GM19467 (cell line): ENCODE measurements at regions not wholly inside any gene's neighbourhood (a gene's known extent, or its start where the extent isn't known, plus 50 kb on each side); places are given as distances from the start of the nearest gene placed in this dataset.

Experiments
- ATAC-seq: cut with Tn5 transposase; IDR thresholded peaks from one replicate; pipeline ENCODE4 v1.9.1; 2021; ENCODE audit warnings: mild to moderate bottlenecking, moderate library complexity; ENCODE audit not compliant: unreplicated experiment

DNA sequence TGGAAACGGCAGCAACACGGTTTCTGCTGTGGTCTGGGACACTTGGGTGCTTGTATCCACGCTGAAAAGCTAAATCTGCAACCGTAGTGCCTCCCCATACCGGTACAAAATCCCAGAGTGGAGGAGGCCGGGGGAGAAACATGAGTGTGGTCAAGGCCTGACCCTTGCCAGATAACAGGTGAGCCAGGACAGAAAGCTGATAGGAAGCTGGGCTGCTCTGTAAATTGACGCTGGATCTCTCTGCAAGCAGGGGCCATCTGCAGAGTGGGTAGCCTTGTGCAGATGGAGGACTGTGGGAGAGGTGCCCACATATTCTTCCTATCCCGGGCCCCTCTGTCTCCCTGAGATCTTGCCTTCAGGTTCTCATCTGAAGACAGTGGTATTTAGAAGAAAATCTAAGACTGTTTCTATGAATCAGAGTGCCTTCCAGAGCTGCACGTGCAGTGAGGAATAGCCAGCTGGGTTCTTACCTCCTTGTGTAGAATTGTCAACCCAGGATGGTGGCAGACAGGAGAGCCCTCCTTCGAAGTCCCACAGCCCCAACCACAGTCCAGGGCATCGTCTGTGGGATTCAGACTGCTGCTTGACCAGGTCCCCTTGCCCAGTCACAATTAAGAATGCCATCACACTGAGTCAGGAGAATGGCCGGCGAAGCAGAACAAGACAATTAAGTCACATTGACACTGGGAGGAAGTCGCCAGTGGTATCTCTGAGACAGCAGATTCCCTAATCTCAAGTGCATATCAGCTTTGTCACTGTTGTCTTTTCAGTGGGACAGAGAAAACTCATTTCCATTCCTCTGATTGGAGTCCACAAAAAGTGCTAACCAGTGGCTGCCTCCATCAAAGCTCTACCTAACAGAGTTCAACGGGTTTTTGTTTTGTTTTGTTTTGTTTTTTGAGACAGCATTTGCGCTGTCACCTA is 100.0 kb upstream of the RIPOR2 start:
- ATAC-seq = no peak

DNA sequence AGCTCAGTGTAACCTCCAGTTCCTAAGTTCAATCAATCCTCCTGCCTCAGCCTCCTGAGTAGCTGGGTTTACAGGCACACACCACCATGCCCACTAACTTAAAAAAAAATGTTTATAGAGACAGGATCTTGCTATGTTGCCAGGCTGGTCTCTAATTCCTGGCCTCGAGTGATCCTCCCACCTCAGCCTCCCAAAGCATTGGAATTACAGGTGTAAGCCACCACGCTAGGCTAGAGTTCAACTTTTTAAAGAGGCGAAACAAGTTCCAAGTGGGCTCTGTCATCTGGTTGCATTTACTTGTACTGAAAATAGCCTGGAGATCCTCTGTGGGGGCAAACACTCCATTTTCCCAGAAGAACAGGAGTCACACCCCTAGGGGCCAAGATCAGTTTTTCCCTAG is 100.7 kb upstream of the RIPOR2 start:
- ATAC-seq = no peak

DNA sequence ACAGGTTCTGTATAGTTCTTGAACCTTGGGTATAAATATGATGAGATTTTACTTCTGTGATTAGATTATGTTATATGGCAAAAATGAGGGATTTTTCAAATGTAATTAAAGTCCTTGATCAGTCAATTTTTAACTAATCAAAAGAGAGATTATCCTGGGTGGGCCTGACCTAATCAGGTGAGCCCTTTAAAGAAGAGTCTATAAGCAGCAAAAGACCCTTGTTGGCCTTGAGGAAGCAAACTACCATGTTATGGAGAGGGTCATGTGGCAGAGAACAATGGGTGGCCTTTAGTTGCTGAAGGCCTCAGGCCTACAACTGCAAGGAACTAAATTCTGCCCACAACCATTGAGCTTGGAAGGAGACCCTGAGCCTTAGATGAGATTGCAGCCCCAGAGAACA is 102.5 kb upstream of the RIPOR2 start:
- no peak for ATAC-seq

DNA sequence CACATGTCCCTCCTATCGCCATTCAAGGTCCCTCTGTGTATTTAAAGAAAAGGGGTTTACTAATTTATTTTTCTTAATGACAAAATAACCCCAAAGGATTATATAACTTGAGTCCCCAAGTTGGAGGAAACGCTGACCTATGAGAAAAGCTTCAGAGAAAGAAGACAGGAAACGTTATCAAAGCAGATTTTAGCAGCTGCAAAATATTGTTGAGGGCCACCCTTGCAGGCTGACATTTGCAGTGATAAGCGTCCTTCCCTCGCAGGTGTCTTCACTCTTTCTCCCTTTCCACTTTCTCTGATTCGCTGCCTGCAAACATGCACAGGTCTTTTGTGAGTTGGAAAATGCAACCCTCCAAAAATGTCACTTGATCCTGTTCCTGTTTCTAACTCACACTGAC is 103.2 kb upstream of the RIPOR2 start:
- ATAC-seq = no peak

DNA sequence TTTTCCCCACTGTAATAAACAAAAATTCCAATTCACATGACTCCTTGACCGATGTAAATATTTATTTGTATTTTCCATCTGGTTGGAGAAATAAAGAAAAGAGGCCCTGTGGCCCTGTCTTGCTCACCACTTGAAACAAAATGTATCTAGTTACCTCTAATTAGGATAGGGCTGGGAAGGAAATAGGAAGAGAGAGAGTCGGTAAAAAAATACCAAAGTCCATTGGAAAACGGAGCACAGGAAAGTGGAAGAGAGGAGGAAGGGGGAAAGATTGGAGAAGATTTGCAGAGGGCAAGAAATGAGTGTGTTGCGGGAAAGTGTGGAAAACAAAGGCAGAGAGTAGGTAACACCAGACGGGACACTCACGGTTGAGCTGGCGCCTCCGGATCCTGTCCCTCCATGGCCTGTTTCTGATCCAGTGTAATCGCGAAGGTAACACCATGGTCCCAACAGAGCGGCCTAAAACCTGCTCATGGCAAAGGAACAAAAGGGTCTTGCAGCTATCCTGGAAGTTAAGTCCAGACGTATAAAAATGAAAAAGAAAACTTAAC is 105.8 kb upstream of the RIPOR2 start:
- no peak for ATAC-seq

DNA sequence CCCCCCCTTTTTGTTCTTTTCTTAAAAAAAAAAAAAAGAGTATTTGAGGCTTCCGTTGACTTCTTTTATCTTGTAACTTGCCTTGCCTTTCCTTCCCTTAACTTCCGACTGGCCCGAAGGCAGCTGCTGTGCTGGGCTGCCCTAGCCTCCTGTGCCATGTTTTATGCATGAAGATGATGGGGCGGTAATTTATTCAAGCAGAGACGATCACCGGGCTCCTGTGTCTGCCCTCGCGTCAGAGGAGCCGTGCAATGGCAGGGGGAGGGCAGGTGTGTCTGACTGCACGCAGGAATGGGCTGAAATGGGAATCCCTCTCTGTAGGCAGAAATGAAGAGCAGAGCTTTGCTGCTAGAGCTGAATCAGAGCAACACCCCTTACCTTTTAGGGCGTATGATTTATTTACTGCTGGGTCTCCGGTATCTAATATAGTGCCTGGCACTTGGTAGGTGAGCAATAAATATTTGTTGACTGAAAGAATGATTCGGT is 106.3 kb upstream of the RIPOR2 start:
- ATAC-seq = peak; percentile 49

DNA sequence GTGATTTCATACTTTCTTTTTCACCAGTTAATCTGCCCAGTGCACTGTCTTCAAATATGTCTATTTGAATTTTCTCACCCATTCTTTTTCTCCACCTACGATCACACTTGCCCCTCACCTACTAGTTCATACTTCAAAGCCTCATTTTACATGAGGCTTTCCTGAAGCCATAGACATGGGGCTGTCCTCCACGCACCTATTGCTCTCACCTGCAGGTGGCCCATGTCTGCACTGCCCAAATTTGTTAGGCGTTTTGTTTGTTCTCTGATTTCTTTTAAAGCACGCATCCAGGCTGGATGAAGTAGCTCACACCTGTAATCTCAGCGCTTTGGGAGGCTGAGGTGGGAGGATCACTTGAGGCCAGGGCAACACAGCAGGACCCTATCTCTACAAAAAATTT is 106.8 kb upstream of the RIPOR2 start:
- no peak for ATAC-seq

DNA sequence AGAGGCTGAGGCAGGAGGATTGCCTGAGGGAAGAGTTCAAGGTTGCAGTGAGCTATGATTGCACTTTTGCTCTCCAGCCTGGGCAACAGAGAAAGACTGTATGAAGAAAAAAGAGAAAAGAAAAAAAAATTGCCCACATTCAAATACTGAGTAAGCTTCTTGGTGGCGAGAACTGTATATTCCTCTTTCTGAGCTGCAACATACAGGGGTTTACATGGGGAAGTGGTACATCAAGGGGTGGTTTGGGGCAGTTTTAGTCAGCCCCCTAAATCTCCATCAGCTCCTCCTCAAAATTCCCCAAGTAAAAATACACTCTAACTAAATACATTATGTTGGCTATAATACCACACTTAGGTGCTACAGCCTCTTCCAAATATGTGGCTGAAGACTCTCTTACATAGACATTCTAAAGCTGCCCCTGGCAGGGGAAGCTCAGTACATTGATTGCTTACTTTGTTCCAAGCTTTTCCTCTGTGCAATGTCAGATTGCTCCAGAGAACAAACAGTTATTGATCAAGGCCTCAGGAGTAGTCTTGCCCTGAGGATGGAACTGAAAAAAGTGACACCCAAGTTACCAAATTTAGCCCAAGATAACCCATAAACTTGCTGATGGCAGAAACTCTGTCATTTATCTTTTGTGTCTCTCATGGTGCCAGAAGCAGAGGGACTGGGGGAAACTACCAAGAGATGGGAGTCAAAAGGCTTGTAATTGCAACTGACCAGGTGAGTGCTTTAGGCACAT is 107.4 kb upstream of the RIPOR2 start:
- no peak for ATAC-seq

DNA sequence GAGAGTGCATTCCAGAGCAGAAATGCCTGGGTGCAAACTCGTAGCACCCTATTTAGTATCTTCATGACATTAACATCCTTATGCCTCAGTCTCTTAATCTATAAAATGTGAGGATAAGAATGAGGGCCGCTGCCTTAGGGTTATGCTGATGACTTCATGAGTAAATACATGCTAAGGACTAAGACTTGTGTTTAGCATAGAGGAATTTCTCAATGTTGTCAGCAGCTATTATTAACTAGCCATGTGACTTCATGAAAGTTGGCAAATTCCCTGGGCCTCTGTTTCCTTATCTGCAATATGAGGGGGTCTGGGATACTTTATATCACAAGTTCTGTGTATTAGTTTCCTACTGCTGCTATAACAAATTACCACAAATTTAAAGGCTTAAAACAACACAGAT is 108.1 kb upstream of the RIPOR2 start:
- ATAC-seq = no peak

DNA sequence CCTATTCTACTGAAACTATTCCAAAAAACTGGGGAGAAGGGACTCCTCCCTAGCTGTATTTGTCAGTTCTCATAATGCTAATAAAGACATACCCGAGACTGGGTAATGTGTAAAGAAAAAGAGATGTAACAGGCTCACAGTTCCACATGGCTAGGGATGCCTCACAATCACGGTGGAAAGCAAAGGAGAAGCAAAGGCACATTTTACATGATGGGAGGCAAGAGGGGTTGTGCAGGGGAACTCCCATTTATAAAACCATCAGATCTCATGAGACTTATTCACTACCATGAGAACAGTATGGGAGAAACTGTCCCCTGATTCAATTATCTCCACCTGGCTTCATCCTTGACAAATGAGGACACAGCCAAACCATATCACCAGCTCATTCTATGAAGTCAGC is 111.2 kb upstream of the RIPOR2 start:
- no peak for ATAC-seq

DNA sequence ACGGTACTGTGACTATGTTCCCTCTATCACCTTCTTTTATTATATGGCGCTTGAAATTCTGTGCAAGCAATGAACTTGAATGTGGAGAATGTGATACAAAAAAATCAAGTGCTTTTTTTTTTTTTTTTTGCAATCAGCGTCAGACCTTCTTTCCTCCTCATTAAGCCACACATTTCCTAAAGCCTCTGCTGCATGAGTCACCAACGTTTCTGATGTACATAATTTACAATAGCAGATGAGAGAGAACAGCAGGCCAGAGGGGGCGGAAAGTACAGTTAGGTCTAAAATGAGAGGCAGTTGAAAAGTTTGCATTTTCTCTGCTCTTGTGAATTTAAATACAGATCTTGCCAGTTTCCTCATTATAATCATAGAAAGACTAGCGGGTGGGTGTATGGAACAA is 114.6 kb upstream of the RIPOR2 start:
- ATAC-seq = no peak

DNA sequence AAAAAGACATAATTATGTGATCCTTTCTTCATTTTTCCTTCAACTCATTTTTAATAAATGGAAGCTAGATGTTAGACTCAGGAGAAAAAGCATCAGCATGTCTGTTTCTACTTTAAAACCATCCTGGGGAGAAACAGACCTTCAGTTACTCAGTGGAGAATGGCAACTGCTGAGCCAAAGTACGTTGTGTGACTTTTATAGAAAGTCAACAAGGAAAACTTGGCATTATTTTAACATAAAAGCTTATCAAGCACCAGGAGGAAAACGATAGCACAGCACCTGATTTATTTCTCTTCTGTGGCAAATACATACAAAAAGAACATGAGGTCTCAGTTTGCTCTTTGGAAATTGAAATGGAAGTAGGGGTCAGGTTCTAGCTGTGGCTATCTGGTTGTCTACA is 115.3 kb upstream of the RIPOR2 start:
- no peak for ATAC-seq

DNA sequence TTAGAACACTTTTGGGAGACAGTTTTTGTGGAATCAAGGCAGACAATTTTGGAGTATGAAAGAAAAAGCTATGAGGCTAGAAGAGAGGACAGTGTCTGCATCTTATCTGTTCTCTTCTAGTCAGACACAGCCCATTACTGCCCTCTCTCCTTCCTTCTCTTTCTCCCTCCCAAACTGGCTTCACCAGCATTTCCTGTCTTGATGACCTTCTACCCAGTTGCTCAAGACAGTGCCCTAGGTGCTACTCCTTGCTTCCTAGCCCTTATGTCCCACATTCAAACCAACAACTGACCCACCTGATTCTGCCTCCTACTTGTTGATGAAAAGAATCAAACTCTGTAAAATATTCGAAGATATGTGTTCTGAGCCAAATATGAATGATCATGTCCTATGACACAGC is 116.4 kb upstream of the RIPOR2 start:
- no peak for ATAC-seq

DNA sequence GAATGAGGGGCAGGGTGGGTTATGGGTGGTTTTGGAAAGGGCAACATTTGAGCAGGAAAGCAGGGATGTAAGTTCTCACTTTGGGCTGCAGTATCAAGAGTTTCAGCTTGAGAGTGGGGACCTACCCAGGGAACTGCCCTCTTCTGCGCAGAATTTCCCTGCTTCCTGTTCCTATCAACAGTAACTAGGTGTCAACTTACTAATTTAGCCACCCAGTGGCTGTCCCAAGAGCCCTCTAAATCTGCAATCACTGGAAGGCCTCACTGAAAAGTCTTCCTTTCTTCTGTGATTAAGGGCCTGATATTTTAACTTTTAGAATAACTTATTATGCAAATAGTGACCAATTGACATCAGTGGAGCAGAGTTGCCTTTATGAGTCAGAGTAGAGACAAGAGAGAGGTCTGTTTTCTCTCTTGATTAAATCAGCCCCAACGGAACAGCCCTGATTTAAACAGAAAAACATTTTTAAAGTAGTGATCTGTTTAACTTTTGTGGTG is 118.2 kb upstream of the RIPOR2 start:
- ATAC-seq = peak; percentile 76

DNA sequence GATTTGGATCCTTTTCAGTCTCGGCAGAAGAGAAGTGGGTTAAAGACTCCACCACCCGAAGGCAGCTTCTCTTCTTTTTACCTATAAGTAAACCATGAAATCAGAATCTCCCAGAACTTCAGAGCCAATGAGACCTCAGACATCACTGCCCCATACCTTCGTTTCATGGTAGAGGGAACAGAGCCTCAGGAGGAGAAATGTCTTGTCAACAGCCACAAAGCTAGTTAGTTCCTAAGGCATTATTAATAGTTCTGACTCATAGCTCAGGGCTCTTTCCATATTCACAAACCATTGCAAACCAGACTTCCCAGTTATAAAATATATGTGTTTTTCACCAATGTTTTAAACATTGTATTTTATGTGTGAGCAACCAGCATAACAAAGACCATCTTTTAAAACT is 118.7 kb upstream of the RIPOR2 start:
- ATAC-seq = no peak

DNA sequence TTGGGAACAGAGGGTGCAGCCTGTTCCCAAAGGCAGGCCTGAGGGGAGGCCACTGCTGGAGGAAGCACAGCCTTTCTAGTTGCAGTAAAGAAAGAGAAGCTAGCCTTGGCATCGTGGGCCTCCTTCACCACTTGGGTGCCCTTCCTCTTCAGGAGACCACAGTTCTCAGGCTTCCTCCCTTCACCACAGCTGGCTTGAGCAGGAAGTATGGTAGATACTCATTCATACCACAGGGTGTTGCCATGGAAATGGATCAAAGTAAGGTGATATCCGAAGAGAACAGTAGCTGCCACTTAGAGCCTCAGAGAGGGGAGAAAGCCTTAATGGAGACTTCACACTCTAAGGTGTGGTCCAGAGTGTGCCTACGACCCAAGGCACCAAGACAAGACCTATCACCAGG is 120.4 kb upstream of the RIPOR2 start:
- ATAC-seq = no peak

DNA sequence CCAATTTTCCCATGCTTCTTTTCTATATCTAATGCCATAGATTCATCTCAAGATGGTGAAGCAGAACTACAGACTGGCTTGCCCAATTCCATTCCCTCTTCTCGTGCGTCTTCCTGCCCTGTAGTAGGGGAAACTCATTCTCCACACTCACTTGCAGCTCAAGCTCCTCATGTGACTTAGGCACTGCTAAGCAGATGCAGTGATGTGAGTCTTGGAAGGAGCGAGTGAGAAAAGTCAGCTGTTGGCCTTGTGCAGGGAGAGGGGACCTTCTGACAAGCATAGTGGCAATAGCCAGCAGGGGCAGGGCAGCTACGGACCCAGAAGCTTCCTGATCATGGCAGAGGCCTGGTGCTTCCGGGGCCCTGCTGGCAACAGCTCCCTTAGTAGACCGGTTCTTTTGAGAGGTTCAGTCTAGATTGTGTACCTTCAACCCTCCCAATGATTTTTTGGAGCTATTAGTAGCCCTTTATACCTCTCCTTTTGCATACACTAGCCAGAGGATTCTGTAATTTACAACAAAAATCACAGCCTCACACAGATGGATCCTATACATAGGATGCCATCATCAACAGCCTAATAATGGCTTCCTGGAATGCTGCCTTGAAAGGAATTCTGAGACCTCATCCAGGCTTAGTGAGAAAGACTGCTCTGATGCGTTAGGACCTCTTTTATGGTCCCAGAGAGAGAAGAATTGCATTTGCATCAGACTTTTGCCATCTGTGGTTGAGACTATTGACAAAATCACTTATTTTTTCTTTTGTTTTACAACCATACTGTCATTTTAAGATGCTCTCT is 121.5 kb upstream of the RIPOR2 start:
- ATAC-seq = no peak

DNA sequence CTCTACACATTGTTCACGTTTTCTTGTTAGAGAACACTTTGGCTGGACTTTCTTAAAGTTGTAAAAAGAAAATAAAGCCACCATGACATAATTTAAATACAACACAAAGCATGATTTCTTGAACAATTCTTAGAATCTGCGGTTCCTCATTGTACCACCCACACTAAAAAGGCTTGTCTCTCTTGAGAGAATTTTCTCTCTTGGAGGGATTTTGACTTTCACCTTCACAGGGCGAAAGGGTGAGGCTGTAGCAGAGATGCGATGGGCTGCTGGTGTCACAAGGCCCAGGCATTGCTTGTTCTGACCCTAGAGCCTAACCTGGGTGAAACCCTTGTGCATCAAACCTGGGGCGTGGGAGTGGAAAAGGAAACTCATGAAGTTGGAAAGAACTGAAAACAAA is 122.7 kb upstream of the RIPOR2 start:
- ATAC-seq = no peak

DNA sequence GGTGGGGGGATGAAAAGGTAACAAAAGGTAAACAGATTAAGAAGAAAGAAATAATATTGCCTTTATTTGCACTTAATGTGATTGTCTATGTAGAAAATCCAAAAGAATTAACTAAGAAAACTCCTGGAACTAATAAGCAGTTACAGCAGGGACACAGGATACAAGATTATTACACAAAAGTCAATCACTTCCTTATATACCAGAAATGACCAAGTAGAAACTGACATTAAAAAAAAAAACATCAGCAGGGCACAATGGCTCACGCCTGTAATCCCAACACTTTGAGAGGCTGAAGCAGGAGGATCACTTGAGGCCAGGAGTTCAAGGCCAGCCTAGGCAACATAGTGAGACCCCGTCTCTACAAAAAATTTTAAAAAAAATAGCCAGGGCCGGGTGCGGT is 123.2 kb upstream of the RIPOR2 start:
- no peak for ATAC-seq

DNA sequence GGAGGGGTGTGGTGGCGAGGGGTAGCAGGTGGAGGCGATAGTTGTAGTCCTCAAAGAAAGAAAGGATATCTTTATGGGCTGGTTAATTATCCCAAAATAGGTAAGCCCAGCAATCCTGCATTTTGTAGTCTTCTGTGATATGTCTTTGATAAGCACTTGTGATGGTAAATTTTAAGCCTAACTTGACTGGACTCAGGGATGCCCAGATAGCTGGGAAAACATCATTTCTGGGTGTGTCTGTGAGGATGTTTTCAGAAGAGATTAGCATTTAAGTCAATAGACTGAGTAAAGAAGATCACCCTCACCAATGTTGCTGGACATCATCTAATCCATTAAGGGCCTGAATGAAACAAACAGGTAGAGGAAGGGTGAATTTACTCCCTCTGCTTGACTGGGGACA is 124.8 kb upstream of the RIPOR2 start:
- no peak for ATAC-seq
